ENCODE measurements at regions not wholly inside any gene's neighbourhood (a gene's known extent, or its start where the extent isn't known, plus 50 kb on each side); places are given as distances from the start of the nearest gene placed in this dataset.

DNA sequence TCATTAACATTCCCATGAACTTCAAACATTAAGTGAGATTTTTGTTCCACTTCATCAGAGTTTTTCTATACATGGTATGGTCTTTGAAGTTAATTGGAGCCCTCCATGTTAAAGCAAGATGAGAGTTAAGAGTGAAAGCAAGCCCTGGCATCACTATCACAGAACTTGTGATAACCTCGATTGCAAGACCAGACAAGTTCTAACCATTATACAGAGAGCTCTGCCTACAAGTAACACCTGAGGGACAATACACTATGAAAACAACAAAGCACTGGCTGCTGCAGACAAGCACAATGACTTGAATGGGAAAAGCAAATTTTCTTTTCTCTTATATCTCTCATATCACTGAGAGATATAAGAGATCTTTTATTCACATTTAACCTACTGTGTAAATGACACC, 126.6 kb upstream of the GYPA start:
- no peaks in the 10 kb centered on the region for H3K36me3 ChIP-seq (ENCODE audit: control insufficient read depth in 2 of 2, extremely low read depth in 1 of 2, insufficient read depth in 2 of 2, low read length in 2 of 2)
- no peak overlapping the region for H2AFZ ChIP-seq (ENCODE audit: low read depth, low read length)
- POLR2A ChIA-PET = no interaction called here
- H3K9me1 ChIP-seq (replicated peaks; ENCODE audit: control insufficient read depth, extremely low read depth, insufficient read depth, low read length) = no peaks in the 10 kb centered on the region
- TF ChIP-seq POLR2AphosphoS5 (IDR thresholded peaks at IDR 0.05; ENCODE audit: insufficient read depth, low read depth, low read length) (no peak), POLR2A (IDR thresholded peaks at IDR 0.05; ENCODE audit: low read depth, low read length) (no peak), FOS (IDR thresholded peaks at IDR 0.05; ENCODE audit: borderline replicate concordance, insufficient read depth, low read length) (no peak), EZH2 (IDR thresholded peaks at IDR 0.05; ENCODE audit: borderline replicate concordance, low read depth, low read length, severe bottlenecking) (no peak), MYC (IDR thresholded peaks at IDR 0.05; ENCODE audit: low read depth, low read length) (no peak), JUN (IDR thresholded peaks at IDR 0.05; ENCODE audit: borderline replicate concordance, insufficient read depth, insufficient read length, low read depth) (no peak), GATA2 (IDR thresholded peaks at IDR 0.05; ENCODE audit: insufficient read depth, insufficient read length, low read depth, low read length) (no peak)
- TF ChIP-seq, protein P1, sequence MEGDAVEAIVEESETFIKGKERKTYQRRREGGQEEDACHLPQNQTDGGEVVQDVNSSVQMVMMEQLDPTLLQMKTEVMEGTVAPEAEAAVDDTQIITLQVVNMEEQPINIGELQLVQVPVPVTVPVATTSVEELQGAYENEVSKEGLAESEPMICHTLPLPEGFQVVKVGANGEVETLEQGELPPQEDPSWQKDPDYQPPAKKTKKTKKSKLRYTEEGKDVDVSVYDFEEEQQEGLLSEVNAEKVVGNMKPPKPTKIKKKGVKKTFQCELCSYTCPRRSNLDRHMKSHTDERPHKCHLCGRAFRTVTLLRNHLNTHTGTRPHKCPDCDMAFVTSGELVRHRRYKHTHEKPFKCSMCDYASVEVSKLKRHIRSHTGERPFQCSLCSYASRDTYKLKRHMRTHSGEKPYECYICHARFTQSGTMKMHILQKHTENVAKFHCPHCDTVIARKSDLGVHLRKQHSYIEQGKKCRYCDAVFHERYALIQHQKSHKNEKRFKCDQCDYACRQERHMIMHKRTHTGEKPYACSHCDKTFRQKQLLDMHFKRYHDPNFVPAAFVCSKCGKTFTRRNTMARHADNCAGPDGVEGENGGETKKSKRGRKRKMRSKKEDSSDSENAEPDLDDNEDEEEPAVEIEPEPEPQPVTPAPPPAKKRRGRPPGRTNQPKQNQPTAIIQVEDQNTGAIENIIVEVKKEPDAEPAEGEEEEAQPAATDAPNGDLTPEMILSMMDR (IDR thresholded peaks at IDR 0.05; ENCODE audit: extremely low read depth in 1 of 2, insufficient read depth in 1 of 2, low read depth in 1 of 2, low read length in 2 of 2) = no peak
- TF ChIP-seq, protein P2, sequence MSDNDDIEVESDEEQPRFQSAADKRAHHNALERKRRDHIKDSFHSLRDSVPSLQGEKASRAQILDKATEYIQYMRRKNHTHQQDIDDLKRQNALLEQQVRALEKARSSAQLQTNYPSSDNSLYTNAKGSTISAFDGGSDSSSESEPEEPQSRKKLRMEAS (IDR thresholded peaks at IDR 0.05; ENCODE audit: insufficient read depth, insufficient read length) = no peak
- H3K79me2 ChIP-seq (ENCODE audit: control insufficient read depth, insufficient read depth, low read length) = no peaks in the 10 kb centered on the region
- dilution Hi-C loops (cut with MboI; ENCODE audit: extremely low pct_ligation_motif_present, low sequenced_read_pairs) = no loop called here
- H3K9ac ChIP-seq (replicated peaks; ENCODE audit: extremely low read depth, insufficient read depth, low read length) = no peak overlapping the region
- BruUV-seq (replicated peaks) = no TSS peak
- FAIRE-seq = no peak
- no peaks in the 10 kb centered on the region for H3K4me1 ChIP-seq (ENCODE audit: control insufficient read depth, extremely low read depth, insufficient read depth, low read length)
- no peak overlapping the region for H3K4me3 ChIP-seq (replicated peaks in 1 of 3; ENCODE audit: insufficient read depth in 1 of 3, low read depth in 1 of 3, low read length in 3 of 3)
- H3K27ac ChIP-seq (ENCODE audit: insufficient read depth, low read depth, low read length) = no peak overlapping the region
- no peaks in the 10 kb centered on the region for H3K9me3 ChIP-seq (replicated peaks; ENCODE audit: control insufficient read depth, insufficient read depth, low read length)
- H4K20me1 ChIP-seq (replicated peaks; ENCODE audit: control insufficient read depth, extremely low read depth, insufficient read depth, low read length) = no peaks in the 10 kb centered on the region
- no peak for DNase-seq (ENCODE audit: low read depth, low spot score)
- no peaks in the 10 kb centered on the region for H3K27me3 ChIP-seq (ENCODE audit: control insufficient read depth in 2 of 2, insufficient read depth in 2 of 2, low read length in 2 of 2)
- H3K4me2 ChIP-seq (ENCODE audit: insufficient read depth, low read length) = no peak overlapping the region
- intact Hi-C loops (cut with micrococcal nuclease) = no loop called here
- CTCF ChIA-PET = no interaction called here

Measured in endothelial cell of umbilical vein (primary cell).